GM18868 (cell line): ENCODE measurements at regions not wholly inside any gene's neighbourhood (a gene's known extent, or its start where the extent isn't known, plus 50 kb on each side); places are given as distances from the start of the nearest gene placed in this dataset.

ENCODE experiments used
- ATAC-seq: cut with Tn5 transposase; IDR thresholded peaks from one replicate; pipeline ENCODE4 v1.9.1; 2021; ENCODE audit warnings: mild to moderate bottlenecking, moderate library complexity; ENCODE audit not compliant: unreplicated experiment

GRCh38 chr17:51540151-51540550, 279.8 kb downstream of the UTP18 start:
- ATAC-seq, result no peak

DNA sequence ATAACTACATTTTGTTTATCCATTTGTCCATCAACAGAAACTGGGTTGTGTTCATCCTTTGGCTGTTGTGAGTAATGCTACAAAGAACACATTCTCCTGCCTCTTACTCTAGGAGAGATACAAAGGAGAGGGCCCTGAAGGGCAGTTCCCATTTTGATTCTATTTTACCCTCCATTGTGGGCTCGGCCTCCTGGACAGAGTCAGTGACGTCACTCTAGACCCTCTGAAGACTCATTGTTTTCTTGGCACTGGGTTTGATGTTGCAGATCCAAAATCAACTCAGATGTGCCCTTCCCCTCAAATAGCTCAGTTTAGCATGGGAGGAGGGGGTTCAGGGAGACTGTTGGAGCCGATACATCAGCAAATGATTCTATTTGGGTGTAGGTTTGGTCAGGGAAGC, 280.9 kb downstream of the UTP18 start:
- ATAC-seq, result no peak

DNA sequence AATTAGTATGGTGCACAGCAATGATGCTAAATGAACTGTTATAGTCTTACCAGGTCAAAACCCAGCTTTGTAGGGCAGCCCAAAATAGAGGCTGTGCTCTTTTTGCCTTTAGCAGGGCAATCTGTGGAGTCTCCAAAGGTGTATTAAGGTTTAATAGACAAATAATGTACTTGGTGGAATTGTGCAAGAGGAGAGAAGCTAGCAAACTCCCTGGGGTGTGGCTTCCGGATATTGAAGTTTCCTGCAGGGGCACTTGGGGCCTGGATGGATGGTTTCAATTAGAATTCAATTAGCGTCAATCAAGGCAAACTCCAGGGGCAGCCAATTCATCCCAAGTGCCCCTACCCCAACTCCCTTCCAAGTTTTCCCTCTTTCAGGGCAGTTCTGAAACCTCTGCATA, 285.8 kb downstream of the UTP18 start:
- no peak for ATAC-seq

DNA sequence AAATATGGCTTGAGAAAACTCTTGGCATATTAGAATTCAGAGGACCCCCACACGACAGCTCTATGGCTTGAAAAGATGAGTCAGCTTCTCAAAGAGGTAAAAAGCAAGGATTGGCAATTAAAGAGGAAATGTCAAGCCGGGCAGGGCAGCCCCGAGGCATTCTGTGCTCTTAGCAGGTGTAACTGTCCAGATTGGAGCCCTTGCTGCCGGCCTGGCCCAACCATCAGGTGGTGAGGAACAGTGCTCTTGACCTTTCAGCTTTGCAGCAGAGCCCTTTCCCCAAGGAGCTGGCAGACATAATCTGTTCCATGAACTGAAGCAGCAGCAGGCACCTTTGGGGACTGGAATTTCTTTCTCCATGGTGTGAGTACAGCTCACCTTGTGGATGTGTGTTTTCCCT, 287.8 kb downstream of the UTP18 start:
- no peak for ATAC-seq

- no peak for ATAC-seq
Measured at GRCh38 chr17:51555153-51555552, 294.8 kb downstream of the UTP18 start.

- ATAC-seq, result no peak
Measured at GRCh38 chr17:51559778-51560177, 299.4 kb downstream of the UTP18 start.

DNA sequence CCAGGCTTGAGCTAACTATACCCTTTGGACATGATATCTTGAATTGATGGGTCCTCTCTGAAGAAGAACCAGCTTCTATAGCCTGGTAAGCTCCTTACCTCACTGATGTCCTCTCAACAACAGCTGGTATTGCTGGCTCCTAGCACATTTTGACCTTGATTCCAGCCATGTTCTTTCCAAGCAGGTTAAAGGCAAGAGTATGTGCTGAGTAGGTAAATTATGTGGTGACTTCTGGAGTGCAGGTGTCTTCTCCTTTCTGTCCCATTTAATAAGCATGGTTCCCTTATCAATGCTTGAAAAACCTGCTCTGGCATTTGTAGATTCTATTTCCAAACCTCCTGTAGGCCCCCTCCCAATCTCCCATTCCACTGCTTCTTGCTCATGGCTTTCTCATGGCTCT, 300.1 kb downstream of the UTP18 start:
- no peak for ATAC-seq

DNA sequence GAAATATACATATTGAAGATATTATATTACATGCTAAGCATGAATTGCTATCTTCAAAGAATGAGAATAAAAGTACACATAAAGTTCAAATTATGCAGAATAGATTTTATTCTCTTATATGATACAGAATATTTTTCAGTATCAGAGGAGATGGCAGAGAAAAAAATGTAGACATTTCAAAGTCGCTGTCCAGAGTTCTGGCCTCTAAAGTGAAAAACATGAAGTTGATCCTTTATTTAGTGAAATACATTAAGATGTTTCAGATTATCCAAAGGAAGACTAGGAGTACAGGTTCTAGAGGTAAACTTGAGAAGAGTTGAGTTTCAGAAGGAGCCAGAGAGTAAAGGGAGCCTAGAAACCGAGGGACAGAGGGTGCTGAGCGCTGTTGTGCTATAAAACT, 303.6 kb downstream of the UTP18 start:
- ATAC-seq, result no peak

DNA sequence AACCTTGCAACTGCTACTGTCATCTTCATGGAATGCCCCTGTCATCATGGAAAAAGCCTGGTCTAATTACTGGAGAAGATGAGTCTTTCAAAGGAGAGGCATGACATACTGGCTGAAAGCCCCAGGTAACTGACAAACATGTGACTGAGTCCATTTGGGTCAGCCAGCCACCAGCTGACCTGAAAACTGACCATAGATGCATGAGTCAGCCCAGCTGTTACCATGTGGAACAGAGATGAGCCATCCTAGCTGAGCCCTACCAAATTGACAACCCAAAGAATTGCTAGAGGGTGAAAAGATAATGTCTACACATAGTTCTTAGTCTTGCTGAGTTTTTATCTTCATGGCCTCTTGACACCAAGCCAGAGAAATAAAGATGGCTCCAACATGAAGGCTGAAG, 311.8 kb downstream of the UTP18 start:
- ATAC-seq, result no peak
